ENCODE measurements at regions not wholly inside any gene's neighbourhood (a gene's known extent, or its start where the extent isn't known, plus 50 kb on each side); places are given as distances from the start of the nearest gene placed in this dataset.
"Not testable (repeated sequence)": the region's sequence is repeated elsewhere in the genome, so short reads cannot be mapped to it uniquely, and the experiment has no call there.

GRCh38 chr6:132210886-132211563 is 190.2 kb downstream of the MOXD1 start:
- peaks cover 51% of the 10 kb centered on the region for H3K27me3 Mint-ChIP-seq
- H3K27ac Mint-ChIP-seq: no peak overlapping the region
- H3K4me1 Mint-ChIP-seq: no peaks in the 10 kb centered on the region
- H3K9me3 Mint-ChIP-seq: no peaks in the 10 kb centered on the region
- no peak for ATAC-seq
- no peaks in the 10 kb centered on the region for H3K36me3 Mint-ChIP-seq
- no peak overlapping the region for H3K4me3 Mint-ChIP-seq

GRCh38 chr6:132209351-132209750 is 191.9 kb downstream of the MOXD1 start:
- Mint-ChIP-seq H3K9me3 (no peaks in the 10 kb centered on the region), H3K4me1 (no peaks in the 10 kb centered on the region), H3K27ac (no peak overlapping the region), H3K27me3 (peaks cover 40% of the 10 kb centered on the region), H3K4me3 (no peak overlapping the region), H3K36me3 (no peaks in the 10 kb centered on the region)
- no peak for ATAC-seq

- Mint-ChIP-seq H3K27ac (no peak overlapping the region), H3K4me1 (no peaks in the 10 kb centered on the region), H3K9me3 (no peaks in the 10 kb centered on the region), H3K36me3 (no peaks in the 10 kb centered on the region), H3K4me3 (no peak overlapping the region), H3K27me3 (peaks cover 39% of the 10 kb centered on the region)
- no peak for ATAC-seq
Measured at GRCh38 chr6:132207991-132208390, 193.3 kb downstream of the MOXD1 start.

- ATAC-seq: no peak
- no peaks in the 10 kb centered on the region for H3K9me3 Mint-ChIP-seq
- no peak overlapping the region for H3K4me3 Mint-ChIP-seq
- peaks cover 39% of the 10 kb centered on the region for H3K27me3 Mint-ChIP-seq
- no peaks in the 10 kb centered on the region for H3K4me1 Mint-ChIP-seq
- H3K36me3 Mint-ChIP-seq: no peaks in the 10 kb centered on the region
- H3K27ac Mint-ChIP-seq: no peak overlapping the region
Measured at GRCh38 chr6:132205946-132206345, 195.3 kb downstream of the MOXD1 start.

GRCh38 chr6:132204591-132204990 is 196.7 kb downstream of the MOXD1 start:
- Mint-ChIP-seq H3K4me1 (no peaks in the 10 kb centered on the region), H3K4me3 (no peak overlapping the region), H3K27me3 (peaks cover 31% of the 10 kb centered on the region), H3K27ac (no peak overlapping the region), H3K36me3 (no peaks in the 10 kb centered on the region), H3K9me3 (no peaks in the 10 kb centered on the region)
- ATAC-seq: no peak

GRCh38 chr6:132202574-132202973 is 198.7 kb downstream of the MOXD1 start:
- Mint-ChIP-seq H3K27me3 (peaks cover 11% of the 10 kb centered on the region), H3K27ac (no peak overlapping the region), H3K4me1 (no peaks in the 10 kb centered on the region), H3K9me3 (no peaks in the 10 kb centered on the region), H3K4me3 (no peak overlapping the region), H3K36me3 (no peaks in the 10 kb centered on the region)
- ATAC-seq: no peak

GRCh38 chr6:132199343-132199742 is 201.9 kb downstream of the MOXD1 start:
- no peak overlapping the region for H3K4me3 Mint-ChIP-seq
- no peaks in the 10 kb centered on the region for H3K9me3 Mint-ChIP-seq
- no peak overlapping the region for H3K27ac Mint-ChIP-seq
- H3K27me3 Mint-ChIP-seq: peaks cover 16% of the 10 kb centered on the region
- no peak for ATAC-seq
- H3K4me1 Mint-ChIP-seq: no peaks in the 10 kb centered on the region
- no peaks in the 10 kb centered on the region for H3K36me3 Mint-ChIP-seq

- Mint-ChIP-seq H3K4me3 (no peak overlapping the region), H3K9me3 (no peaks in the 10 kb centered on the region), H3K27me3 (peaks cover 16% of the 10 kb centered on the region), H3K27ac (no peak overlapping the region), H3K36me3 (no peaks in the 10 kb centered on the region), H3K4me1 (no peaks in the 10 kb centered on the region)
- no peak for ATAC-seq
Measured at GRCh38 chr6:132198896-132199295, 202.4 kb downstream of the MOXD1 start.

GRCh38 chr6:132198040-132198439 is 203.2 kb downstream of the MOXD1 start:
- no peaks in the 10 kb centered on the region for H3K9me3 Mint-ChIP-seq
- peaks cover 16% of the 10 kb centered on the region for H3K27me3 Mint-ChIP-seq
- no peaks in the 10 kb centered on the region for H3K4me1 Mint-ChIP-seq
- no peaks in the 10 kb centered on the region for H3K36me3 Mint-ChIP-seq
- H3K27ac Mint-ChIP-seq: no peak overlapping the region
- ATAC-seq: no peak
- H3K4me3 Mint-ChIP-seq: no peak overlapping the region

GRCh38 chr6:132194529-132194928 is 206.7 kb downstream of the MOXD1 start:
- Mint-ChIP-seq H3K9me3 (no peaks in the 10 kb centered on the region), H3K27me3 (peaks cover 16% of the 10 kb centered on the region), H3K27ac (no peak overlapping the region), H3K4me1 (peaks cover 14% of the 10 kb centered on the region), H3K4me3 (no peak overlapping the region), H3K36me3 (no peaks in the 10 kb centered on the region)
- ATAC-seq: no peak

GRCh38 chr6:132192631-132193030 is 208.6 kb downstream of the MOXD1 start:
- no peaks in the 10 kb centered on the region for H3K36me3 Mint-ChIP-seq
- ATAC-seq: no peak
- peaks cover 16% of the 10 kb centered on the region for H3K27me3 Mint-ChIP-seq
- no peak overlapping the region for H3K27ac Mint-ChIP-seq
- peaks cover 14% of the 10 kb centered on the region for H3K4me1 Mint-ChIP-seq
- H3K9me3 Mint-ChIP-seq: no peaks in the 10 kb centered on the region
- no peak overlapping the region for H3K4me3 Mint-ChIP-seq

- H3K4me1 Mint-ChIP-seq: peaks cover 14% of the 10 kb centered on the region
- H3K27me3 Mint-ChIP-seq: peaks cover 13% of the 10 kb centered on the region
- H3K9me3 Mint-ChIP-seq: no peaks in the 10 kb centered on the region
- peak; percentile 32 for ATAC-seq
- no peaks in the 10 kb centered on the region for H3K36me3 Mint-ChIP-seq
- no peak overlapping the region for H3K4me3 Mint-ChIP-seq
- no peak overlapping the region for H3K27ac Mint-ChIP-seq
Measured at GRCh38 chr6:132190815-132191175, 210.5 kb downstream of the MOXD1 start.

GRCh38 chr6:132190097-132190814 is 211.0 kb downstream of the MOXD1 start:
- peaks cover 14% of the 10 kb centered on the region for H3K4me1 Mint-ChIP-seq
- H3K27ac Mint-ChIP-seq: no peak overlapping the region
- H3K27me3 Mint-ChIP-seq: peaks cover 7% of the 10 kb centered on the region

GRCh38 chr6:132188556-132189264 is 212.6 kb downstream of the MOXD1 start:
- Mint-ChIP-seq H3K27me3 (peaks cover 11% of the 10 kb centered on the region), H3K4me1 (peaks cover 14% of the 10 kb centered on the region), H3K9me3 (peaks cover 3% of the 10 kb centered on the region), H3K27ac (no peak overlapping the region), H3K36me3 (no peaks in the 10 kb centered on the region), H3K4me3 (no peak overlapping the region)
- ATAC-seq: no peak

More at GRCh38 chr6:132190097-132190814, 211.0 kb downstream of the MOXD1 start:
- ATAC-seq: peak; percentile 74
- Mint-ChIP-seq H3K9me3 (no peaks in the 10 kb centered on the region), H3K4me3 (no peak overlapping the region), H3K36me3 (no peaks in the 10 kb centered on the region)

GRCh38 chr6:132187816-132188215 is 213.5 kb downstream of the MOXD1 start:
- H3K4me3 Mint-ChIP-seq: no peak overlapping the region
- peaks cover 14% of the 10 kb centered on the region for H3K4me1 Mint-ChIP-seq
- H3K9me3 Mint-ChIP-seq: peaks cover 7% of the 10 kb centered on the region
- H3K27me3 Mint-ChIP-seq: peaks cover 20% of the 10 kb centered on the region
- no peaks in the 10 kb centered on the region for H3K36me3 Mint-ChIP-seq
- H3K27ac Mint-ChIP-seq: no peak overlapping the region
- no peak for ATAC-seq

- not testable (repeated sequence) for H3K27ac Mint-ChIP-seq, H3K9me3 Mint-ChIP-seq, H3K36me3 Mint-ChIP-seq, H3K4me3 Mint-ChIP-seq, ATAC-seq, H3K4me1 Mint-ChIP-seq
- H3K27me3 Mint-ChIP-seq: peaks cover 38% of the 10 kb centered on the region
Measured at GRCh38 chr6:132184966-132185365, 216.3 kb downstream of the MOXD1 start.
